ENCODE measurements at regions not wholly inside any gene's neighbourhood (a gene's known extent, or its start where the extent isn't known, plus 50 kb on each side); places are given as distances from the start of the nearest gene placed in this dataset.

DNA sequence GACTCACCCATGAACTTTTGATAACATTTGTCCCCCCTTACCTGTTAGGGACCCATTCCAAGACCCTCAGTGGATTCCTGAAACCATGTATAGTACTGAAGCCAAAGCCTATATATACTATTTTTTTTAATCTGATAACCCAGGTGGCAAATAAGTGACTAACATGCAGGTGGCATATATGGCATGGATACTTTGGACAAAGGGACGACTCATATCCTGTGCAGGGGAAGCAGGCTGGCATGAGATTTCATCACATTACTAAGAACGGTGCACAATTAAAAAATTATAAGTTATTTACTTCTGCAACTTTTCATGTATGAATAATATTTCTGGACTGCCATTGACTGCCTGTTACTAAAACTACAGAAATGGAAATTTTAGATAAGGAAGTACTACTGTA lies 880.1 kb upstream of the FBXO33 start:
- ATAC-seq (no peak), DNase-seq (no peak)
- Histone ChIP-seq H3K4me1 (ENCODE audit: low read depth) (no peaks in the 10 kb centered on the region), H3K36me3 (ENCODE audit: low read depth) (no peaks in the 10 kb centered on the region), H3K9me3 (peaks cover 38% of the 10 kb centered on the region), H3K4me3 (no peak overlapping the region)
- TF ChIP-seq, protein P1, sequence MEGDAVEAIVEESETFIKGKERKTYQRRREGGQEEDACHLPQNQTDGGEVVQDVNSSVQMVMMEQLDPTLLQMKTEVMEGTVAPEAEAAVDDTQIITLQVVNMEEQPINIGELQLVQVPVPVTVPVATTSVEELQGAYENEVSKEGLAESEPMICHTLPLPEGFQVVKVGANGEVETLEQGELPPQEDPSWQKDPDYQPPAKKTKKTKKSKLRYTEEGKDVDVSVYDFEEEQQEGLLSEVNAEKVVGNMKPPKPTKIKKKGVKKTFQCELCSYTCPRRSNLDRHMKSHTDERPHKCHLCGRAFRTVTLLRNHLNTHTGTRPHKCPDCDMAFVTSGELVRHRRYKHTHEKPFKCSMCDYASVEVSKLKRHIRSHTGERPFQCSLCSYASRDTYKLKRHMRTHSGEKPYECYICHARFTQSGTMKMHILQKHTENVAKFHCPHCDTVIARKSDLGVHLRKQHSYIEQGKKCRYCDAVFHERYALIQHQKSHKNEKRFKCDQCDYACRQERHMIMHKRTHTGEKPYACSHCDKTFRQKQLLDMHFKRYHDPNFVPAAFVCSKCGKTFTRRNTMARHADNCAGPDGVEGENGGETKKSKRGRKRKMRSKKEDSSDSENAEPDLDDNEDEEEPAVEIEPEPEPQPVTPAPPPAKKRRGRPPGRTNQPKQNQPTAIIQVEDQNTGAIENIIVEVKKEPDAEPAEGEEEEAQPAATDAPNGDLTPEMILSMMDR (IDR thresholded peaks at IDR 0.05): no peak
- intact Hi-C loops (cut with DNase I, micrococcal nuclease): no loop called here

DNA sequence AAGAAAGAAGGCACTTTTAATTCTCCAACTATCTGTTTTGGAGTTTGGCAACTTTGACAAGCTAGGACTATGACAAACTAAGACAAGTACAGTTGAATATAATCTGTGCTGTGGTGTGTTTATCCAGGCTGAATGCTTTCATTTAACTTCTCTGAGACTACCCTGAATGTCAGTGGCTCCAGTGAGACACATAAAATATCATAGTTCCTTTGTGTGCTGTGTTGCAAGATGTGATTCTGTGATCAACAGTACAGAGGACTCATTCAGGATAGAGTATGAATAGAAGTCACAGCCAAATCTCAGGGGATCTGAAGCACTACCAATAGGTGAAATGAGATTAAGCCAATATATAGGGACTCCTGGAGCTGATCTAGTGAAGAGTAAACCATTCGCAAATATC lies 876.9 kb upstream of the FBXO33 start:
- ATAC-seq: no peak

DNA sequence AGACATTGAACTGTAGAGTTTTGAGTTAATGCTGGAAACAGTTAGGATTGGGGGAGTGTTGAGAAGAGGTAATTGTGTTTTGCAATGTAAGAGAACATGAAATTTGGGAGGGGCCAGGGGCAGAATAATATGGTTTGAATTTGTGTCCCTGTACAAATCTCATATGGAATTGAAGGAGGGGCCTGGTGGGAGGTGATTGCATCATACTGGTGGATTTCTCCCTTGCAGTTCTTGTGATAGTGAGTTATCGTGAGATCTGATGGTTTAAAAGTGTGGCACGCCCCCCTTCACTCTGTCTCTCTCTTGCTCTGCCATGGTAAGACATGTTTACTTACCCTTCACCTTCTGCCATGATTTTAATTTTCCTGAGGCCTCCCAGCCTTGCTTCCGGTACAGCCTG lies 876.0 kb upstream of the FBXO33 start:
- Histone ChIP-seq H3K4me1 (ENCODE audit: low read depth) (no peaks in the 10 kb centered on the region), H3K36me3 (ENCODE audit: low read depth) (no peaks in the 10 kb centered on the region), H3K9me3 (peaks cover 24% of the 10 kb centered on the region), H3K4me3 (no peak overlapping the region)
- ATAC-seq: no peak
- intact Hi-C loops (cut with DNase I, micrococcal nuclease): no loop called here
- DNase-seq: no peak
- TF ChIP-seq, protein P1 (IDR thresholded peaks at IDR 0.05): no peak

More for the DNA sequence above, 876.9 kb upstream of the FBXO33 start:
- Histone ChIP-seq H3K36me3 (ENCODE audit: low read depth) (no peaks in the 10 kb centered on the region), H3K4me3 (no peak overlapping the region), H3K4me1 (ENCODE audit: low read depth) (no peaks in the 10 kb centered on the region), H3K9me3 (peaks cover 29% of the 10 kb centered on the region)
- TF ChIP-seq, protein P1 (IDR thresholded peaks at IDR 0.05): no peak
- no peak for DNase-seq
- intact Hi-C loops (cut with DNase I, micrococcal nuclease): no loop called here

DNA sequence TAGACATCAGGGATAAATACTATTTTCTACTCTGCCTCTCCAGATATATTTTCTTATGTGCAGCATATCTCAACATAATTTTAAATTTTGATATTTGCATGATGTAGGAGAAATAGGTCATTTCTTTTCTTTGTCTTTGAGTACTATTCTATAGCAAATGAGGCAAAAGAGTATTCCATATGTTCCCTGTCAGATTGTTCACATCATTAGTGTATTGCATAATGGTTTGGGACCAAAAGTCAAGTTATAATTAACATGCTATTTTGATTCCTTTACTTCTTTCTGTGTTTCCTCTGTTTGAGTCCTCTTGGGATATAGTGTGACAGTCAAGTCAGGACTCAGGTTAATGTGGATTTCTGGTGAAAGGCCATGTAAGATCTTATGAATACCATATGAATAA lies 864.6 kb upstream of the FBXO33 start:
- Histone ChIP-seq H3K4me1 (ENCODE audit: low read depth) (no peaks in the 10 kb centered on the region), H3K9me3 (peaks cover 41% of the 10 kb centered on the region), H3K36me3 (ENCODE audit: low read depth) (no peaks in the 10 kb centered on the region), H3K4me3 (no peak overlapping the region)
- ATAC-seq: no peak
- TF ChIP-seq, protein P1 (IDR thresholded peaks at IDR 0.05): no peak
- DNase-seq: no peak
- intact Hi-C loops (cut with DNase I, micrococcal nuclease): no loop called here

DNA sequence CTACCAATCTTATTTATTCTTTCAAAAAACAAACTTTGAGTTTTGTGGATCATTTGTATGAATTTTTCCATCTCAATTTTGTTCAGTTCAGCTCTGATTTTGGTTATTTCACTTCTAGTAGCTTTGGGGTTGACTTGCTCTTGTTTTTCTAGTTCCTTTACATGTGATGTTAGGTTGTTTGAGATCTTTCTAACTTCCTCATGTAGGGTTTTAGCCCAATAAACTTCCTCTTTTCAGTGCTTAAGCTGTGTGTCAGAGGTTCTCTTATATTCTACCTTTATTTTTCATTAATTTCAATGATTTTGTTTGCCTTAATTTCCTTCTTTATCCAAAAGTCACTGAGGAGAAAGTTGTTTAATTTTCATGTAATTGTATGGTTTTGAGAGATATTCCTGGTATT lies 860.4 kb upstream of the FBXO33 start:
- TF ChIP-seq, protein P1 (IDR thresholded peaks at IDR 0.05): no peak
- intact Hi-C loops (cut with DNase I, micrococcal nuclease): no loop called here
- Histone ChIP-seq H3K9me3 (peaks cover 46% of the 10 kb centered on the region), H3K36me3 (ENCODE audit: low read depth) (no peaks in the 10 kb centered on the region), H3K4me3 (no peak overlapping the region), H3K4me1 (ENCODE audit: low read depth) (no peaks in the 10 kb centered on the region)
- ATAC-seq (no peak), DNase-seq (no peak)

DNA sequence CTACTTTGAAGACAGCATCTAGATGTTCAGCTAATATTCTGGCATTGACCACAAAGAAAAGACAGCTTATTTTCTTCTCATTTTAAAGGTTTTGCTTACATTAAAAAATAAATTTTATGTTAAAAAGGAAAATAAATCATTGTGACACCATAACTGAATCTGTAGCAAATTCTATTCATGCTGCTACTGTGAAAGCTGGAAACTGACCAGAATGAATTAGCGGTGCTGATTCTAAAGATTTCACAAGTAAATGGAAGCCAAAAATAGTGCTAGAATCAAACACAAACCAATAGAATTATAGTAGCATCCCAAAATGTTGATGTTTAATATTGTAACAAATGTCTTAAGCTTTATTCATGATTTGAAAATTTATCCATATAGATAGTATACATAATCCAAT lies 850.0 kb upstream of the FBXO33 start:
- Histone ChIP-seq H3K4me1 (ENCODE audit: low read depth) (no peaks in the 10 kb centered on the region), H3K9me3 (peaks cover 17% of the 10 kb centered on the region), H3K4me3 (no peak overlapping the region), H3K36me3 (ENCODE audit: low read depth) (no peaks in the 10 kb centered on the region)
- no peak for DNase-seq
- TF ChIP-seq, protein P1 (IDR thresholded peaks at IDR 0.05): no peak
- intact Hi-C loops (cut with DNase I, micrococcal nuclease): no loop called here
- ATAC-seq: no peak
